ENCODE measurements at regions not wholly inside any gene's neighbourhood (a gene's known extent, or its start where the extent isn't known, plus 50 kb on each side); places are given as distances from the start of the nearest gene placed in this dataset.

DNA sequence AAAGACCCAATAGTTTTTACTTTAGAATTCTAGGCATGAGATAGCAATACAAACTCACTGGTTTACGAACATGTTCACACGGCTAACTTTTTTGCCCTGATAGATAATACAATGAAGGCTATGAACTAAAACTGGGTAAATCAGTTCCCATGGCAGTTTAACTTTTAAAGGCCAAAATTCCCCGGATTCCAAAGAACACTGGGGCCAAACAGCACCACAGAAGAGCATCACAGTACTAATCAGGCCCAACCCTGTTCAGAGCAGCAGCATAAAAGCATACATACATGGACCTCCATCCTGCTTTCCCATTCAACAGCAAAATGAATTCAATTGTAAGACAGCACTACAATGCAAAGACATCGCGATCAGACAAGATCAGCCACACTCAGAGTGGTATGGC, 540.3 kb upstream of the CCDC54 start:
- Histone ChIP-seq H3K27me3 (no peaks in the 10 kb centered on the region), H3K4me1 (no peaks in the 10 kb centered on the region), H3K4me3 (no peak overlapping the region), H3K36me3 (no peaks in the 10 kb centered on the region), H3K9me3 (no peaks in the 10 kb centered on the region), H3K27ac (no peak overlapping the region)
- TF ChIP-seq, protein P1, sequence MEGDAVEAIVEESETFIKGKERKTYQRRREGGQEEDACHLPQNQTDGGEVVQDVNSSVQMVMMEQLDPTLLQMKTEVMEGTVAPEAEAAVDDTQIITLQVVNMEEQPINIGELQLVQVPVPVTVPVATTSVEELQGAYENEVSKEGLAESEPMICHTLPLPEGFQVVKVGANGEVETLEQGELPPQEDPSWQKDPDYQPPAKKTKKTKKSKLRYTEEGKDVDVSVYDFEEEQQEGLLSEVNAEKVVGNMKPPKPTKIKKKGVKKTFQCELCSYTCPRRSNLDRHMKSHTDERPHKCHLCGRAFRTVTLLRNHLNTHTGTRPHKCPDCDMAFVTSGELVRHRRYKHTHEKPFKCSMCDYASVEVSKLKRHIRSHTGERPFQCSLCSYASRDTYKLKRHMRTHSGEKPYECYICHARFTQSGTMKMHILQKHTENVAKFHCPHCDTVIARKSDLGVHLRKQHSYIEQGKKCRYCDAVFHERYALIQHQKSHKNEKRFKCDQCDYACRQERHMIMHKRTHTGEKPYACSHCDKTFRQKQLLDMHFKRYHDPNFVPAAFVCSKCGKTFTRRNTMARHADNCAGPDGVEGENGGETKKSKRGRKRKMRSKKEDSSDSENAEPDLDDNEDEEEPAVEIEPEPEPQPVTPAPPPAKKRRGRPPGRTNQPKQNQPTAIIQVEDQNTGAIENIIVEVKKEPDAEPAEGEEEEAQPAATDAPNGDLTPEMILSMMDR (IDR thresholded peaks at IDR 0.05) = no peak
- TF ChIP-seq POLR2A (IDR thresholded peaks at IDR 0.05) = no peak
- TF ChIP-seq EP300 (IDR thresholded peaks at IDR 0.05; ENCODE audit: low read depth) = no peak
- no peak for TF ChIP-seq POLR2AphosphoS5 (IDR thresholded peaks at IDR 0.05)
- intact Hi-C loops (cut with DNase I; ENCODE audit: low total_unique reads) = no loop called here
- in situ Hi-C loops (cut with MboI; ENCODE audit: low pct_ligation_motif_present in 1 of 4, low pct_unique_long_range_greater_than_20kb in 1 of 4, low sequenced_read_pairs in 3 of 4) = no loop called here
- WGBS, 2 donors (ENCODE audit: low coverage in 1 of 2) = 51 to 71% methylated on average over 3 to 5 of the region's 5 CpGs
- DNase-seq = no peak

DNA sequence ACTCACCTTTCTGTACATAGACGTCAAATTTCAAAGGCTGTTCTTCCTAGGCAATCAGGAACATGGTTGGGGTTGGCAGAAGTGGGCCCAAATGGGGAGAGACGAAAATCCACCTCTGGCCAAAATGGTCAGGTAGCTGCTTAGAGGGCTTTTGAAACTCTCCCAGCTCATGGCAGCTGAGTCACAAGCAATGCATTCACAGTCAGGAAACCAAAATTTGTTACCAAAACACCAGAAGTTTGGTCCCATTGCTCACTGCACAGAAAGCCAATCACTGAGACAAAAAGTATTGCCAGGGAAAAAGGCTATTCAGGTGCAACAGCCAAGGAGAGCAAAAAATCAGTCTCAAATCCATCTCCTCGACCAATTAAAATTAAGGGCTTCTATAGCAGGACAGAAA, 539.6 kb upstream of the CCDC54 start:
- no peak for DNase-seq
- WGBS, 2 donors (ENCODE audit: low coverage in 1 of 2) = 64 to 76% methylated on average over 2 to 3 of the region's 3 CpGs
- Histone ChIP-seq H3K36me3 (no peaks in the 10 kb centered on the region), H3K4me1 (no peaks in the 10 kb centered on the region), H3K9me3 (no peaks in the 10 kb centered on the region), H3K4me3 (no peak overlapping the region), H3K27ac (no peak overlapping the region), H3K27me3 (no peaks in the 10 kb centered on the region)
- intact Hi-C loops (cut with DNase I; ENCODE audit: low total_unique reads) = no loop called here
- in situ Hi-C loops (cut with MboI; ENCODE audit: low pct_ligation_motif_present in 1 of 4, low pct_unique_long_range_greater_than_20kb in 1 of 4, low sequenced_read_pairs in 3 of 4) = no loop called here
- TF ChIP-seq, protein P1 (IDR thresholded peaks at IDR 0.05) = no peak
- TF ChIP-seq POLR2A (IDR thresholded peaks at IDR 0.05) (no peak), POLR2AphosphoS5 (IDR thresholded peaks at IDR 0.05) (no peak), EP300 (IDR thresholded peaks at IDR 0.05; ENCODE audit: low read depth) (no peak)

DNA sequence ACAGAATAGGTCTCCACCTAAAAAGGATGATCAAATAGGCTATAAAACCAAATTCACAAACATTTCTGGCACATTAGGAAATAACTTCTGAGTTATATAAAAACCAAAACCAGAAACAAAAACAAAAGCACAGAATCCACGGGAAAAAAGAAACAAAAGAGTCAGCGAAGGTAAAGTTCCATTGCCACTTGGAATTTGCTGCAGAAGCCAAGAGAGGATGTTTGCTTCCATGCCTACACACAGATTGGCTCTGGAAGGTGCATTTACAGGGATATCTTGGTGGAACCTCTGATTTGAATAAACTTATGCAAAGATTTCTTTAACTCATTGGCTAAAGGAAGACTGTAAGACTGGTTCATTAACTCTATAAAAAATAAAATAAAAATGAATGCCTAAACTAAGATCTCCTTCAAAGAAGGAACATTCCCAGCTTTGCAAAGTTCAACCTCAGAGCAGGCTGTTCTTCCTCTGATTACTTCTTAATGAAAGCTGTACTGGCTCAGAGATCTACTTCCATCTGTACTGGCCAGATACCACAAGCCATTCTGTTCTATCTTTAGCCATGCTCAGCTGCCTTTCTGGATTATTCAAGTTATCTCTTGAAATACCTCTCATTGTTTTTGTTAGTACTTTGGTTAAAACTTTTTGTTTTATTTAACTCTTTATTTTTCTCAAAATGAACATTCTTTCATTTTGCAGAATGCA, 537.5 kb upstream of the CCDC54 start:
- Histone ChIP-seq H3K4me3 (no peak overlapping the region), H3K36me3 (no peaks in the 10 kb centered on the region), H3K9me3 (no peaks in the 10 kb centered on the region), H3K27me3 (no peaks in the 10 kb centered on the region), H3K27ac (no peak overlapping the region), H3K4me1 (no peaks in the 10 kb centered on the region)
- intact Hi-C loops (cut with DNase I; ENCODE audit: low total_unique reads) (no loop called here), in situ Hi-C loops (cut with MboI; ENCODE audit: low pct_ligation_motif_present in 1 of 4, low pct_unique_long_range_greater_than_20kb in 1 of 4, low sequenced_read_pairs in 3 of 4) (no loop called here)
- DNase-seq = no peak
- 20 to 55% methylated on average over 1 to 2 of the region's 2 CpGs for WGBS, 2 donors (ENCODE audit: low coverage in 1 of 2)
- TF ChIP-seq EP300 (IDR thresholded peaks at IDR 0.05; ENCODE audit: low read depth) (no peak), POLR2AphosphoS5 (IDR thresholded peaks at IDR 0.05) (no peak), POLR2A (IDR thresholded peaks at IDR 0.05) (no peak)
- TF ChIP-seq, protein P1 (IDR thresholded peaks at IDR 0.05) = no peak

DNA sequence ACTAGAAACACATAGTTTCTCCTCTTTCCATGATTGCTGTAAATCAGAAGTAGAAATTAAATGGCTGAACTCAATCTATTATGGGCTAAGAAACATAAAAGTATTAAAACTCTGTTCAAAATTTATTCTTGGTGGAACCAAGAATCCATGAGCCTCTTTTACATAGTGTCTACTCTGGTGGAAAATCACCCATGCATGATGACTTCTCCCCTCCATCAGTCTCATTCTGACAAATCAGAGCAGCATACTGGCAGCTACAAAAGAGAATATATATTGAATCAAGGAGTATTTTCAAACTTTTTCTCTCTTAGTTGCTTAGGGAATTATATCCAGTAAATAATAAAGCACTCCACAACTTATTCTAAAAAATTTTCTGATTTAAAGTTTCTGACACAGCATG, 536.9 kb upstream of the CCDC54 start:
- DNase-seq = no peak
- intact Hi-C loops (cut with DNase I; ENCODE audit: low total_unique reads) (no loop called here), in situ Hi-C loops (cut with MboI; ENCODE audit: low pct_ligation_motif_present in 1 of 4, low pct_unique_long_range_greater_than_20kb in 1 of 4, low sequenced_read_pairs in 3 of 4) (no loop called here)
- no peaks in the 10 kb centered on the region for H3K36me3 ChIP-seq
- no peaks in the 10 kb centered on the region for H3K27me3 ChIP-seq
- no peaks in the 10 kb centered on the region for H3K4me1 ChIP-seq
- no peak overlapping the region for H3K27ac ChIP-seq
- no peak overlapping the region for H3K4me3 ChIP-seq
- no peaks in the 10 kb centered on the region for H3K9me3 ChIP-seq
- TF ChIP-seq EP300 (IDR thresholded peaks at IDR 0.05; ENCODE audit: low read depth) (no peak), POLR2AphosphoS5 (IDR thresholded peaks at IDR 0.05) (no peak), POLR2A (IDR thresholded peaks at IDR 0.05) (no peak)
- TF ChIP-seq, protein P1 (IDR thresholded peaks at IDR 0.05) = no peak

Measured in transverse colon (tissue), 4 donors.